ENCODE measurements at regions not wholly inside any gene's neighbourhood (a gene's known extent, or its start where the extent isn't known, plus 50 kb on each side); places are given as distances from the start of the nearest gene placed in this dataset.
A peak's percentile ranks its signal among the peaks of the same experiment; 100 is the strongest.

DNA sequence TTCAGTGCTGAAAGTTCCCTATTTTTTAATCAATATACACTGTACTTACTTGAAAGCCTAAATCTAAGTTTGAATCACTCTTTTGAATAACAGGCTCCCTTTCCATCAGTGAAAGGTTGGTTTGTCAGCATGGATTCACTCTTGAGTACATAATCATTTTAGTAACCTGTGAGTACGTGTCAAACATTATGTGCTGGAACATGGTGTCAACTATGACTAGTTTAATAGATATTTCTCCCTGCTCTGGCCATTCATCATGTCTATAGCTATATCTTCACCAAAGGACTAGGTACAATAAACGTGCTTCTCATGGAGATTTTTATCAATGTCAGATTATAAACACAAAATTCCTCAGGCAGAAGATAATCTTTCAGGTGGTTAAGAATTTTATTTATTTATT lies 61.7 kb upstream of the MDFIC start:
- no peak overlapping the region for H3K4me3 Mint-ChIP-seq
- no peak overlapping the region for H3K27ac Mint-ChIP-seq
- no peaks in the 10 kb centered on the region for H3K27me3 Mint-ChIP-seq
- no peaks in the 10 kb centered on the region for H3K36me3 Mint-ChIP-seq
- no peak for DNase-seq
- H3K4me1 Mint-ChIP-seq (ENCODE audit: low read depth) = no peaks in the 10 kb centered on the region
- intact Hi-C loops (cut with micrococcal nuclease) = loop anchor here (5.0 kb wide), 2 partner anchors 778 to 1262 kb away; no protein-coding TSS in a partner anchor
- POLR2A ChIA-PET = no interaction called here
- CTCF ChIA-PET = interaction anchor here (0.8 kb wide), 1 partner anchor 357 kb away, joined by 3 read pairs; no protein-coding TSS in a partner anchor
- H3K9me3 Mint-ChIP-seq = no peaks in the 10 kb centered on the region

DNA sequence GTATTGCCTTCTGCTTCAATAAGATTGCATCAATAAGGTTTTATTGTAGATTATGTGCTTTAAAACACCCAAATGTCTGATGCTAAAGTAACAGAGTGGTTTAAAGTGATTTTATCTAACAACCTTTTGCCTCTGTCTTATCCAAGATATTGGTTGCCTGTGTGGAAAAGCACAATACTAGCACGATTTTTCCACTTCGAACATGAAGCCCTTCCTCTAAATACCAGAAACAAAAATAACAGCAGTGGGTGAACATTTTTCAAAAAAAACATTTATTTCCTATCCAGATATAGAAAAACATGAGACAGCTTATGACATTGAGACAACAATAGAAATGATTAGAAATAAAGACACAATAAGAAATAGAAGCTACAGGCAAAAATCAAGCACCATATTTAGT lies 59.5 kb upstream of the MDFIC start:
- intact Hi-C loops (cut with micrococcal nuclease) = loop anchor here (5.0 kb wide), 2 partner anchors 780 to 1260 kb away; no protein-coding TSS in a partner anchor

DNA sequence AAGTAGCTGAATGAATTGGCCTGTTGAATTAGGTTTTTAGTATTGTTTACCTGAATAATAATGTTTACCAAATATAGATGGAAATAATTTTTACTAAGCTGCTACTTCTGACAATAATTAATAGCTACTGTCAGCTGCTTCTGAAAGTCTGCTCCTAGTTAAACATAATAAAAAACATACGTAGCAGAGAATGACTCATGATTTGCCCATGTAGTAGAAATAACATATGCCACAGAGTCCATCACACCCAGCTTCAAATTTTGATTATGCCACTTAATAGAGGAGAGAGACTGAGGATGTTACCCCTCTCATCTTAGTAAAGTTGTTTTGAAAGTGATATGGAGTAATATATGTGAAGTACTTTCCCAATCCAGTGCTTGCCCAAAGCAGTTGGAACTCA lies 57.6 kb upstream of the MDFIC start:
- ChIA-PET POLR2A (interaction anchor here (0.6 kb wide), 1 partner anchor 72 kb away, joined by 3 read pairs; no protein-coding TSS in a partner anchor), CTCF (interaction anchor here (0.9 to 4.7 kb wide), 13 partner anchors 8 to 816 kb away, joined by 4 to 54 read pairs (median 7); partner anchors contain the start of gene MDFIC)
- Mint-ChIP-seq H3K4me1 (ENCODE audit: low read depth) (peaks cover 7% of the 10 kb centered on the region), H3K9me3 (no peaks in the 10 kb centered on the region), H3K27me3 (no peaks in the 10 kb centered on the region), H3K27ac (no peak overlapping the region), H3K36me3 (no peaks in the 10 kb centered on the region), H3K4me3 (no peak overlapping the region)
- no peak for DNase-seq
- intact Hi-C loops (cut with micrococcal nuclease) = loop anchor here (2.0 to 5.0 kb wide), 4 partner anchors 59 to 1258 kb away; partner anchors contain the start of gene MDFIC

More for the DNA sequence above, 59.5 kb upstream of the MDFIC start:
- no peaks in the 10 kb centered on the region for H3K36me3 Mint-ChIP-seq
- H3K27me3 Mint-ChIP-seq = no peaks in the 10 kb centered on the region
- H3K4me1 Mint-ChIP-seq (ENCODE audit: low read depth) = peaks cover 7% of the 10 kb centered on the region
- ChIA-PET CTCF (interaction anchor here (1.3 kb wide), 1 partner anchor 29 kb away, joined by 3 read pairs; no protein-coding TSS in a partner anchor), POLR2A (no interaction called here)
- DNase-seq = no peak
- H3K9me3 Mint-ChIP-seq = no peaks in the 10 kb centered on the region
- no peak overlapping the region for H3K4me3 Mint-ChIP-seq
- no peak overlapping the region for H3K27ac Mint-ChIP-seq

DNA sequence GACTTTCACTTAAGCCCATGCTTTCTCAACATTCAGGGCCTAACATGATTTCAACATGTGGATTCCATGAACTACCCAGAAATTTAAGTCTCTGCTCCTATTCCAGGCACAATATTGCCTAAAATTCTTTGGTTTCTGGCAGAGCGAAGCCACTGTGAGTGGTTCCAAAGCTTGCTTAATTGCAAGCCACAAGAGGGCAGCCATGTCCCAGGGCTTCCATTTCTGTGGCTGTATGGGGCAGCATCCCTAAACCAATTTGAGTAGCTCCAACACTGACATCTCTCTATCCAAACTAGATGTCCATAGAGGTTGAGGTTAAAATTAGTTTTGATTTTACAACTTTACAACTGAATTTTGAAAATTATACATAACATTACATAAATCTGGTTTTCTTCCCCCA lies 56.3 kb upstream of the MDFIC start:
- POLR2A ChIA-PET = no interaction called here
- H3K4me1 Mint-ChIP-seq (ENCODE audit: low read depth) = peaks cover 7% of the 10 kb centered on the region

More for the DNA sequence above, 56.3 kb upstream of the MDFIC start:
- Mint-ChIP-seq H3K36me3 (no peaks in the 10 kb centered on the region), H3K9me3 (no peaks in the 10 kb centered on the region), H3K27ac (no peak overlapping the region), H3K27me3 (no peaks in the 10 kb centered on the region), H3K4me3 (no peak overlapping the region)
- peak; percentile 74 for DNase-seq
- intact Hi-C loops (cut with micrococcal nuclease) = loop anchor here (1.0 to 5.0 kb wide), 8 partner anchors 57 to 1047 kb away; partner anchors contain the start of gene MDFIC
- CTCF ChIA-PET = interaction anchor here (0.6 to 4.7 kb wide), 52 partner anchors 9 to 1044 kb away, joined by 3 to 54 read pairs (median 5); partner anchors contain the start of gene MDFIC

Measured in activated CD4-positive, alpha-beta memory T cell treated with anti-CD3 and anti-CD28 coated beads for 36 hours (primary cell).